Cardiac muscle cell (in vitro differentiated cells and primary cell): ENCODE measurements at regions not wholly inside any gene's neighbourhood (a gene's known extent, or its start where the extent isn't known, plus 50 kb on each side); places are given as distances from the start of the nearest gene placed in this dataset.

Experiments
- DNase-seq, 2 donors: peaks; one replicate each; pipeline versions ENCODE4 v3.0.0 to v3.0.0-alpha.2; 2010 to 2017; ENCODE audit warnings: low read depth in 1 of 2, low spot score in 1 of 2
- H3K27ac ChIP-seq: fragments of 200-600 bp; sonication (generic); 2 replicates; pipeline ENCODE4 v1.5.1; 2016
- H3K27me3 ChIP-seq: fragments of 200-600 bp; sonication (generic); 2 replicates; pipeline ENCODE4 v1.6.0; 2016; ENCODE audit warnings: control low read depth
- H3K36me3 ChIP-seq: fragments of 200-600 bp; sonication (generic); 2 replicates; pipeline ENCODE4 v1.5.1; 2016; ENCODE audit warnings: control low read depth
- H3K4me1 ChIP-seq: fragments of 200-600 bp; sonication (generic); 2 replicates; pipeline ENCODE4 v1.8.1; 2017; ENCODE audit warnings: low read depth, mild to moderate bottlenecking, mixed run types
- H3K4me3 ChIP-seq: fragments of 200-600 bp; sonication (generic); 2 replicates; pipeline ENCODE4 v1.5.1; 2016; ENCODE audit warnings: mild to moderate bottlenecking
- H3K9me3 ChIP-seq: fragments of 200-600 bp; sonication (generic); 2 replicates; pipeline ENCODE4 v1.5.1; 2017; ENCODE audit warnings: low read depth, mild to moderate bottlenecking, control low read depth
- TF ChIP-seq, protein P1 (sequence below): IDR thresholded peaks from 2 replicates; pipeline ENCODE4 v1.5.1; 2012; ENCODE audit warnings: low read depth, mild to moderate bottlenecking, low read length

DNA sequence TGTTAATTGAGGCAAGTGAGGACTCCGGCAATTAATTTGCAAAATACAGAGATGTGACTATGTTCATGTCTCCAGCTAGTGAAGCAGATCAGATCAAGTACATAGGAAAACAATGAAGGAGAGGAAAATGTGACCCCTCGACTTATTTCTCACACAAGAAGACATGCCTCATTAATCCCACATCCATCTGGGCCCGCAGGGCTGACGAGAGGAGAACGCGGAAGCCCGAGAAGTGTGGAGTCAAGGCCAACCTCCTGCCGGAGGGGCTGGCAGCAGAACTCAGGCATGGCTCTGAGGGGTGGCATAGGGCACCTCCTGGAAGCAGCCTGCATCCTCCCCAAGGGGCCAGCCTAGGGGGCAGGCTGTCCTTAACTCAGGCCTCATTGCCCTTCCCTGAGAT is 54.4 kb downstream of the ZNF503 start:
- no peak for DNase-seq
- Histone ChIP-seq H3K27me3 (no peaks in the 10 kb centered on the region), H3K4me1 (no peaks in the 10 kb centered on the region), H3K9me3 (no peaks in the 10 kb centered on the region), H3K4me3 (no peak overlapping the region), H3K36me3 (no peaks in the 10 kb centered on the region), H3K27ac (no peak overlapping the region)
- TF ChIP-seq, protein P1, sequence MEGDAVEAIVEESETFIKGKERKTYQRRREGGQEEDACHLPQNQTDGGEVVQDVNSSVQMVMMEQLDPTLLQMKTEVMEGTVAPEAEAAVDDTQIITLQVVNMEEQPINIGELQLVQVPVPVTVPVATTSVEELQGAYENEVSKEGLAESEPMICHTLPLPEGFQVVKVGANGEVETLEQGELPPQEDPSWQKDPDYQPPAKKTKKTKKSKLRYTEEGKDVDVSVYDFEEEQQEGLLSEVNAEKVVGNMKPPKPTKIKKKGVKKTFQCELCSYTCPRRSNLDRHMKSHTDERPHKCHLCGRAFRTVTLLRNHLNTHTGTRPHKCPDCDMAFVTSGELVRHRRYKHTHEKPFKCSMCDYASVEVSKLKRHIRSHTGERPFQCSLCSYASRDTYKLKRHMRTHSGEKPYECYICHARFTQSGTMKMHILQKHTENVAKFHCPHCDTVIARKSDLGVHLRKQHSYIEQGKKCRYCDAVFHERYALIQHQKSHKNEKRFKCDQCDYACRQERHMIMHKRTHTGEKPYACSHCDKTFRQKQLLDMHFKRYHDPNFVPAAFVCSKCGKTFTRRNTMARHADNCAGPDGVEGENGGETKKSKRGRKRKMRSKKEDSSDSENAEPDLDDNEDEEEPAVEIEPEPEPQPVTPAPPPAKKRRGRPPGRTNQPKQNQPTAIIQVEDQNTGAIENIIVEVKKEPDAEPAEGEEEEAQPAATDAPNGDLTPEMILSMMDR: no peak

DNA sequence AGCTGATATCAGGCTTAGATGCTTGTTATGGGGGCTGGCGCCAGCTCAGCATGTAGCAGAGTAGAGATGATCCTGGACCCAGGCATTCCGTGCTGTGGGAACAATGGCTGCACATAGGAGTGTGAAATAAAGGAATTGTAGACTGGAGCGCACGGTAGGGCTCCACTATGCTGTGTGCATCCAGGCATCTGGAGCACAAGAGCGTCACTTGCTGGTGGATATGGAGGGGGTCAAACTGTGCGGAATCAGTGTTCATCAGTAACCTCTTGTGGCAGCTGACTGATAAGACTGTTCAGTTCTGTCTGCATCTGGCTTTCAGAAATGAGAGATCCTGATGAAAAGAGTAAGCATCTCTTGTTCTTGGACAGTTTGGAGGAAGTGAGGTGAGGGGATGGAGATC is 55.8 kb downstream of the ZNF503 start:
- no peak for DNase-seq
- no peaks in the 10 kb centered on the region for H3K9me3 ChIP-seq
- H3K36me3 ChIP-seq: no peaks in the 10 kb centered on the region
- no peaks in the 10 kb centered on the region for H3K27me3 ChIP-seq
- TF ChIP-seq, protein P1: no peak
- no peaks in the 10 kb centered on the region for H3K4me1 ChIP-seq
- no peak overlapping the region for H3K4me3 ChIP-seq
- H3K27ac ChIP-seq: no peak overlapping the region

DNA sequence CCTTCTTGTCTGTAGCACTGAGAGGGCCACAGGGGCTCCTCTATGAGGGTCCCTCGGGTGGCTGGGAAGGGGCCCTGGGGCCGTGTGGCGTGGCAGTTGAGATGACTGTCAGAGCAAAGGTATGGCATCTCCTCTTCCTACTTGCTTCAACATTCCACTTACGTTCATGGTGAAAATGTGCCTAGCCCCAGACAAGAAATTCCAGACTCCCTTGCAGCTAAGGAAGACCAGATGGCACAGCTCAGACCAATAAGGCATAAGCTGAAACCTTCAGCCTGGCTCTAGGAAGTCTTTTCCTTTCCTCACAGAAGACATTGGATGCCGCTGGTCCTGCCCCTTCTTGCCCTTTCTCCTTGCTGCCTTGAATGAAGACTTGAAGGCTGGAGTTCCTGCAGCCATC is 57.4 kb downstream of the ZNF503 start:
- no peaks in the 10 kb centered on the region for H3K27me3 ChIP-seq
- H3K9me3 ChIP-seq: no peaks in the 10 kb centered on the region
- TF ChIP-seq, protein P1: no peak
- no peaks in the 10 kb centered on the region for H3K4me1 ChIP-seq
- no peak overlapping the region for H3K27ac ChIP-seq
- DNase-seq: no peak
- no peaks in the 10 kb centered on the region for H3K36me3 ChIP-seq
- H3K4me3 ChIP-seq: no peak overlapping the region

DNA sequence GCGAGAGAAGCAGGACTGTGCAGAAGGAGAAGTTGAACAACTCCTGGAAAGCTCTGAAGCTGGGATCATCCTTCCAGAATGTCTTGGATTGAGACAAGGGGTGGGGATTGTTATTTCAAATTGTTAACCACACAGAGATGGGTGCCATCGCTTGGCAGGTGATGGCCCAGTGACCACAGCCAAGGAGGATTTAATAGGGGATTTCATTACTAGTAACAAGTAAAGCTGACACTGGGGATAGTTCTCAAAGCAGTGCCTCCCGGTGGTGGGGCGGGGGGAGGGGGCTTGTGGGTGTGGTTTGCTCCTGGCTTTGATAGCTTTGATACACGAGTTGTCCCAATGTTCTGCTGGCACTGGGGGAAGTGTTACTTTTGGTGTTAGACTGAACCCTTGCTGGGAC is 59.2 kb downstream of the ZNF503 start:
- no peaks in the 10 kb centered on the region for H3K36me3 ChIP-seq
- H3K4me3 ChIP-seq: no peak overlapping the region
- no peak for DNase-seq
- H3K4me1 ChIP-seq: no peaks in the 10 kb centered on the region
- H3K27me3 ChIP-seq: no peaks in the 10 kb centered on the region
- H3K27ac ChIP-seq: no peak overlapping the region
- H3K9me3 ChIP-seq: no peaks in the 10 kb centered on the region
- TF ChIP-seq, protein P1: no peak

DNA sequence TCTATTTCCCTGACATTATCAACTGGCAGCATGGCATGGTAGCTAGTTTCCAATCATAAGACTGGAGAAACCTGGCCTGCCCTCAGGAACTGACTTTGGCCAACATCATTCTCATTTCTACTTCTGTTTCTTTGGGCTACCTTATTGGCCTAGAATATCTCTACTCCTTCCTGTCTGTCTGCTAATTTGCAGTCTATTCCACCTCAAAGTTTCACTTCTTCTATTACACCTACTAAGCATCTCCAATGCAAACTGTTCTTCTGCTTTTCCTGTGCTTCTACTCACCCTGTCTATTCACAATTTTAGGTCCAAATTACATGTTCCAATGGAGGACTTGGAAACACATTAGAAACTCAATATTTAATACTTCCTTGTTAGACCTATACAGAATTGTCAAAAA is 65.6 kb downstream of the ZNF503 start:
- TF ChIP-seq, protein P1: no peak
- H3K27ac ChIP-seq: no peak overlapping the region

DNA sequence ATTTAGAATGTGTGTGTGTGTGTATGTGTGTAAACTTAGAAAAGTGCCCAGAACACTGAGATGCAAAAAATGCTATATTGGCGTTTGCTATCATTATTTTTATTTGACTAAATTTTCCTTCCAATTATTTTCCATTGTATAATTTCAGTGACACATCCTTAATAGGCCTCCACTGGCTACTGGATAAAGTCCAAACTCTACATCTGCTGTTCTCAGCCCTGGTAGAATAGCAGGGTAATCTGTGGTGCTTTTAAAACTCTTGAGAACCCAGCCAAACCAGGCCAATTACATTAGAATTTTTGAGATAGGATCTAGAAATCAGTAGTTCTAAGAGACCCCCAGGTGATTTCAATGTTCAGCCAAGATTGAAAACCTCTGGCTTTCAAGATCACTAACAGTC is 66.4 kb downstream of the ZNF503 start:
- H3K4me1 ChIP-seq: no peaks in the 10 kb centered on the region
- TF ChIP-seq, protein P1: no peak
- H3K27ac ChIP-seq: no peak overlapping the region
- no peak overlapping the region for H3K4me3 ChIP-seq
- H3K27me3 ChIP-seq: no peaks in the 10 kb centered on the region
- no peaks in the 10 kb centered on the region for H3K9me3 ChIP-seq
- H3K36me3 ChIP-seq: no peaks in the 10 kb centered on the region
- DNase-seq: peak in 1 of 2 donors; percentile 11

More for the DNA sequence above, 65.6 kb downstream of the ZNF503 start:
- H3K9me3 ChIP-seq: no peaks in the 10 kb centered on the region
- H3K36me3 ChIP-seq: no peaks in the 10 kb centered on the region
- DNase-seq: no peak
- no peaks in the 10 kb centered on the region for H3K4me1 ChIP-seq
- H3K27me3 ChIP-seq: no peaks in the 10 kb centered on the region
- no peak overlapping the region for H3K4me3 ChIP-seq
